ENCODE measurements at regions not wholly inside any gene's neighbourhood (a gene's known extent, or its start where the extent isn't known, plus 50 kb on each side); places are given as distances from the start of the nearest gene placed in this dataset.

DNA sequence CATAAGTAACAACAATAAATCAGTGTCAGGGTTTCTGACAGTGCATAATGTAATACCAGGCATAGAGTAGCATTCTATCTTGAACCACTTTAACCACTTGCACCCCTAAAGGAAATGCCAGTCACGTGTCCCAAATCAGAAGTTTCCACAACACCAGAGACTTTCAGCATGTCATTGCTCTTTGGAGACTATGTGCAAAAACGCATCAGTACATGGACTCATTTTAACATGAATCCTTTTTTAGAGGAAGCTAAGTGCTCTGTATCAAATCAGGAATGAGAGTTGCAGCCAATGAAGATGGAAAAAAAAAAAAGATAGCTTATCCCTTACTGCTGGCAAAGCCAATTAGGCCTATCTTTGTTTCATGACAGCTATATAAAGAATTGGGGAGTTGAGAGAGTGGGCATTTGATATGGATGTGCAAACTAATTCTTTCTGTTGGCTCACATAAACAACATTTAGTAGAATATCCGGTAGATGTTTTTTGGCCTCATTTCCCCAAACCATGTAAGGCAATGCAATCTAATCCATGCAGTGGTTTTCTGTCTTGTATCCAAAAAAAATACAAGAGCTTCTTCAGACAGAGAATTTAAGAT lies 353.1 kb downstream of the IRS1 start:
- DNase-seq (ENCODE audit: low read depth in 4 of 4, low spot score in 2 of 4) = no peak

DNA sequence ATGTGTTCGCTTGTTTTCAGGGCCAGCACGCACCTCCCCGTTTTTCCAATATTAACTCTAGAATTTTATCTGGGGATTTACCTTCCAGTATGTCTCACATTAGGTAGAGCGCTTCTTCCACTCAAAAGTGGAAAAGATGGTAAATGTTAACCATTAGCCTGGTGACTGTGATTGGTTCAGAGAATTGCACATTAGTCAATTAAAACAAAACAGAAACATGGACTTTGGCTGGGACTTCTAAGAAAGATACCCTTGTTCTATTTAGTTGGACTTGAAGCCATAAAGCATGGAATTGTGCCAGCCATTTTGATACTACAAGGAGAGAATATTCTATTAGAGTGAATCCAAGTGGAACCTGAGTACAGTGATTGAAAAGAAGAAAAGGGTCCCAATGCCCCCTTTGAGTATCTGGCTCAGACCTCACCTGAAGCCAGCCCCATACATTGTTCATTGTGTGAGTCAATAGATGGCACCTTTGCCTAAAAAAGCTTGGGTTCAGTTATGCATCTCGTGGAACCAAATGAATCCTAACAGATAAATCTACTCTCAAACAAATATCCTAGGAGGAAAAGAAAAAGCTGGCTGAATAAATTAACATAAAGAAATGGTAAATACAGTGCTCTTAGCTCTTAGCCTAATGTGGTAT lies 354.3 kb downstream of the IRS1 start:
- DNase-seq (ENCODE audit: low read depth in 4 of 4, low spot score in 2 of 4) = no peak

DNA sequence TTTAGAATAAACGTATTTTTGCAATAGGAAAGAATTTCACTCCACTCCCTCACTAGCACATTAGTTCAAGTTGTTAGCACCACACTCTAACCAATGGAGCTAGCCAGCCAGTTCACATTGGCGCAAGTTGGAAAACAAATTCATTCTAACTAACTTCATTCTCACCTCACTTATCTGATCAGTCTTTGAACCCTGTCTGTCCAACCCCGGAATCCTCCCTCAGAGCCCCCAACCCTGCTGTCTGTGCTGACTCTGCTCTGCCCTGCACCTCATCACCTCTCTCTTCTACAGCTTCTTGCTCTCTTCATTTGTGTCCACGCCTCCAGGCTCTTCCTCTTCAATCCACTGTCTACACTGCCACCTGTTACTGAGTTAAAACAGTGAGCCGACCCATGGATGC lies 356.5 kb downstream of the IRS1 start:
- no peak for DNase-seq (ENCODE audit: low read depth in 4 of 4, low spot score in 2 of 4)

GRCh38 chr2:226440127-226440918 lies 359.3 kb downstream of the IRS1 start:
- no peak for DNase-seq (ENCODE audit: low read depth in 4 of 4, low spot score in 2 of 4)

DNA sequence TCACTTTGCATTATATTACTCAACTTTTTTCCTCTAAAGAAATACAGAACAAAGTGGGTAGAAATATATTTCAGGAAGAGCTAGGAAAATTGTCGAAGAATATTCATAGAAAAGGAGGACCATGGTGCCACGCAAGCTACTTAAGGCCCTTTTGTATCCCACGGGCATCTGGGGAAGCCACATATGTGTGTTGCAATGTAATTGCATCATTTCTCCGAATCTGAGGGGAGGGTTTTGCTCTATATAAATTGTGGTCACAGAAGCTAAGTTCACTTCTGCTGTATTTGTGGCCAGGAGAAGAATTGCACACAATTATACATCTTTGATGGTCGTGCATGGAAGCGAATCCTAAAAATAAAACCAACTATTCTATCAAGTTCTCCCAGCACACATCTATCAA lies 360.3 kb downstream of the IRS1 start:
- DNase-seq (ENCODE audit: low read depth in 4 of 4, low spot score in 2 of 4) = no peak

DNA sequence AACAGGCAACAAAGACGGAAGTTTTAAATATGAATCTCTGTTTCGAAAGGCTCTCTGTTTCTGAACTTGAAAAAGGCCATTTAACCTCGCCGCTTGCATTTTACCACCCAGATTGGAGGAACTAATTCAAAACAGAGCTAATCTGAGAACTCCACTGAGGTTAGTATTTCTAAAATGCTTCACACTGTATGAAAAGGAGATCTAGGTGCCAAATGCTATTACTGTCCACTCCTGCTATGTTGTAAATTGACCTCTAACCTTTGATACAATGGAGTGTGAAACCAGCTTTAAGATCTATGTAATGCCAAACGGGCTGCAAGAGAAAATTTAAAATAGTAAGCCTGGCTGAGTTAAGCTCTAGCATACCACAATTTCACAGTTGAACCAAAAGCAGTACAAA lies 364.5 kb downstream of the IRS1 start:
- no peak for DNase-seq (ENCODE audit: low read depth in 4 of 4, low spot score in 2 of 4)

DNA sequence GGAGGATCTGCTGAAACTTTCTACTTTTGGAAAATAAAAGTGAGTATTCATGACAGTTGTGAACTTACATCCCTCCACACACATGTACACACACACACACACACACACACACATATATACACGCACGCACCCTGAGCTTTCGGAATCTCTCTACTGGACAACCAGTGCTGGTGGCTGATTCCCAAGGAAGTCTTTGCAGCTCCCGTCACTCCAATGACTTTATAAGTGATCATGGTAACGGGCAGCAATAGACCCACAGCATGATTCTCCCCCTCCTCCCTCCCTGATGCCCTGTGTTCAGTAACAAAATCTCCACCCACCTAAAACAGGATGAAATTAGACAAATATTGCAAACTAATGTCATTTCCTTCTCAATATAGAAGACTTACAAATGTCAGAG lies 364.9 kb downstream of the IRS1 start:
- DNase-seq (ENCODE audit: low read depth in 4 of 4, low spot score in 2 of 4) = no peak

DNA sequence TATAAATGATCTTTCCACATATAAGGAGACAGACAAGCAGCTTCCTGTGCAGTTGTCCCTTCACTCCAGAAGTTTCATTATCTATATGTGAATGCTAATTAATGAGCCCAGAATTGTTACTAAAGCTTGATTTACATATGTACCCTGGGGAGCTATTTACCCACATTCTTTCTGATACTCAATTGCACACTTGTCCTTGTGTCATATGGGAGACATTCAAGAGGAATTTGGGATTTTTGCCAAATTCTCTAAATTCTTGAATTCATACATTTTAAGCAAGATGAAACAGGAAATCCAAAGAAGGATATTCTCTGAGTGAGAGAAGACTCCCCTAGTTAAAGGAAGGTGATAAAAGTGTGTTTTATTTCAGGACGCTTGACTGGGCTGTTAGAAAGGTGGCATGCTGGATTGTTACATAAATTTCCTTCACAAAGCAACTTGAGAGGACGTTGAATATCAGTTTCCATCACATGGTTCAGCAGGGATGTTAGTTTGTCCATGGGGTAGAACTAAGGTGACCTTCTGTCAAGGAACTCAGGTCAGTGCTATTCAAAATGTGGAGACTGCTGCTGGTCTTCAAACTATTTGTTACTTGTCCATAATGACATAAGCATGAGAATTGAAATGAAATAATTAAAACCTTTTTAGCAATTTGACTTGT lies 368.2 kb downstream of the IRS1 start:
- no peak for DNase-seq (ENCODE audit: low read depth in 4 of 4, low spot score in 2 of 4)

- DNase-seq (ENCODE audit: low read depth in 4 of 4, low spot score in 2 of 4) = no peak
These were observed 370.1 kb downstream of the IRS1 start for GRCh38 chr2:226429476-226429875.

- no peak for DNase-seq (ENCODE audit: low read depth in 4 of 4, low spot score in 2 of 4)
These were observed 371.9 kb downstream of the IRS1 start for GRCh38 chr2:226427538-226428307.

DNA sequence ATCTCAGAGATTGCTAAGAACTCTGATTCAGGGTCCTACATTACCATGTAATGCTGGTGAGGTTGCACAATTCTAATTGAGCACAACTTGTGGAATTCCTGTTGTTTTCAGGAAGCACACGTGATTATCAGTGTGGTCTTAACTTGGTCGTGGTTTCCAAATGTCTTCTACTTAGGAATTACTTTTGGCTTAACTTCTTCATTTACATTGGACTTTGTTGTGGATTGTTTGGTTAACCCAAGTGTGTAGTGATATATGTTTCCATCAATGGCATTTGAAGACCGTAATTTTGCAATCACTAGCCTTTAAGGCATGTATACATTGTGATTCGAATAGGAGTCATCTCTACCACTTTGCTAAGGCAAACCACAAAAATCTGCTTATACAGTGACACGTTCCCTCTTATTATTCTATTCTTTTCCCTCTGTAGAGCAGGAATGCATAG lies 373.3 kb downstream of the IRS1 start:
- no peak for DNase-seq (ENCODE audit: low read depth in 4 of 4, low spot score in 2 of 4)

GRCh38 chr2:226424971-226425370 lies 374.6 kb downstream of the IRS1 start:
- no peak for DNase-seq (ENCODE audit: low read depth in 4 of 4, low spot score in 2 of 4)

- DNase-seq (ENCODE audit: low read depth in 4 of 4, low spot score in 2 of 4) = no peak
These were observed 376.1 kb downstream of the IRS1 start for GRCh38 chr2:226423498-226423960.

DNA sequence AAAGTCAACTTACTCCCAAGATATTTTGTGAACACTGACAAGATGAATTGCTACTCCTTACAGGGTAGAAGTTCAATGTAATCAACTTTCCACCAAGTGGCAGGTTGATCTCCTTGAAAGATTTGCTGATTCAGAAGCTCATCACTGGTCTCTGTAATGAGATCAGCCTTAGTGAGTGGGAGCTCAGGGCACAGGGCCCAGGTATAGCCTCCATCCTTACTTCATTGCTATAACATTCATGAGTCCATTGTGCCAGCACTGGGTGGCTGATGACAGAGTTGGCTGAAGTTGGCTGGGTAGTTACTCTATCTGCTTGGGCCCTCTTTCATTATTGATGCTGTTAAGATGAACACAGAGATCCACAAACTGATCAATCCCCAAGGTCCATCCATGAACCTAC lies 379.0 kb downstream of the IRS1 start:
- DNase-seq (ENCODE audit: low read depth in 4 of 4, low spot score in 2 of 4) = no peak

DNA sequence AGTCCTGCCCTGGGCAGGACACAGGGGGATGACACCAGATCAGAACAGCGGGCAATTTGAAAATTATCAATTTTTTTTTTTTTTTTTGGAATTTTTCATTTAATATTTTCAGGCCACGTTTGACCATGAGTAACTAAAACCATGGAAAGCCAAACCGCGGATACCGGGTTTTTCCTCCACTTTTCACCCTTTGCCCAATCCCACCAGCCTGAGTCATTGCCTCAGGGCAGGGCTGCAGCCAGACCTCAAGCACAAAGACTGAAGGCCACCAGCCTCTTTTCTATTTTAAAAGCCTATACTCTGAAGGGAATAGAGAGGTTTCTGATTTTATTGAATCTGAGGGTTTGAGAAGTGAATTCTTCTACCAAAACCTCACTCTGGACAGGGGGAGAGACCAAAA lies 381.1 kb downstream of the IRS1 start:
- DNase-seq (ENCODE audit: low read depth in 4 of 4, low spot score in 2 of 4) = no peak

DNA sequence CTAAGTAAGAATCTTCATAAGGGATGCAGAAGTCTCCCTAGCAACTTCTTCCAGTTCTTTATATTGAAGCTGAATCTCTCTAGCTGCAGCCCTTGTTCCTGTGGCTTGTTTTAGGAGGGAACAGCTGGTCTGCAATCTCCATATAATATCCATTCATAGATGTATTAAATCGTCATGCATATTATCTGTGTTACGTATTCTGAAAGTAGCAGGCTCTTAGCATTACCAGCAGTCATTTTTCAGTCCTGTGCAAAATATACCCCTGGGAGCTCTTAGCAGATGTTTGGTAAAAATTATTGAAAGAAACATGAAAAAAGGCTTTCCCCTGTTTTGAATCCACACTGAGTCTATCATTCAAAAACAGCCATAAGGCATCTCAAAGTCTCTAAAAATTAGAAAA lies 385.3 kb downstream of the IRS1 start:
- DNase-seq (ENCODE audit: low read depth in 4 of 4, low spot score in 2 of 4) = no peak

DNA sequence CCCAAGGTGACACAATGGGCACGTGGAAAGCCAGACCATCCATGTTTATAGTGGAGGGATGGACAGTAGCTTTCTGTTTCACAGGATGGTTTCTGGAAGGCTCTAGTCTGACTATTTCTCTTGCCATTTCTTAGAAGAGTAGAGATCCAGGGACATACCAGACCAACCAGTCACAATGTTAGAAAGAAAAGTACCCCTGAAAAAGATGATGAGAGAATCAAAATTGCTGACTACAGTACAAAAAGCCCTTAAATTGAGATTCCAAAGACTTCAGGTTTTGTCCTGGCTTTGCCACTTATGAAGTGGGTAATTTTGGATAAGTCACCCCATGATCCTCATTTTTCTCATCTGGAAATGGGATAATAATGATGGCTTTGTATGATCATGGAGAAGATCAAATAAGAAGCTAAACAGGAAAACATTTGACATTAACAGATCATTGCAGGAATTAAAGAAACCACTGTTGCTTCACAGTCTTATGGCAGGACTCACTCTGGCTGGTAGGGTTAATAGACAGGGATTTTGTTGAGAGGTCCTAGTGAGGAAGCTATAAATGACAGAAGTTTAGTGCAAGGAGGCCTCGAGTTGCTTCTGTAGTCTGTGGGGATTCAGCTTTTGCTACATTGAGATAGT lies 386.0 kb downstream of the IRS1 start:
- DNase-seq (ENCODE audit: low read depth in 4 of 4, low spot score in 2 of 4) = no peak

DNA sequence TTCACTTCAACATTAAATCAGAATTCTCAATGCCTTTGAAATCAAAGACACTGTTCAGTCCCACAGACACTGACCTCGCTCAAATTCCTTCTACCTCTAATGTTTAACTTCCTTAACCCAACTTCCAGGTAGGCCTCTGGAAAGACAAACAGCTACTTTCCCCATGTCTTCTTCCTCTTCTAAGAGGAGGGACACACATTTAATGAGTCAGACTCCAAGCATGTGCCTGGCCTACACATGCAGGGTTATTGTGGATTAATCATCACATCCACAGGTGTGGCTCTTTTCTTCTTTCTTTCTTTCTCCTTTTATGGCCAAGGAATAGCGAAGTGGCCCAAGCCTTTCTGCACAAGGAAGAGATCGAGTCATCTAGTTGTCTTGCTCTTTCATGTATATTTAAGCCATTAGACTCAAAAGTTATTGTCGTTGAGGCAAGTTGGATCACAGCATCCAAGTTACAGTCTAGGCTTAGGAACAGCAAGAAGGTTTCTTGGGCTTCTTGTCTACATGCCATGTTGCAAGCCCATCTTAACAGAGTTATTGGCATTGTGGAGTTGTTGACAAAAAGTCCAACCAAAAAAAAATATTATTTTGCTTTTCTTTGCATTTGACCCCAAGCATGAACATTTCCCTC lies 387.8 kb downstream of the IRS1 start:
- no peak for DNase-seq (ENCODE audit: low read depth in 4 of 4, low spot score in 2 of 4)

DNA sequence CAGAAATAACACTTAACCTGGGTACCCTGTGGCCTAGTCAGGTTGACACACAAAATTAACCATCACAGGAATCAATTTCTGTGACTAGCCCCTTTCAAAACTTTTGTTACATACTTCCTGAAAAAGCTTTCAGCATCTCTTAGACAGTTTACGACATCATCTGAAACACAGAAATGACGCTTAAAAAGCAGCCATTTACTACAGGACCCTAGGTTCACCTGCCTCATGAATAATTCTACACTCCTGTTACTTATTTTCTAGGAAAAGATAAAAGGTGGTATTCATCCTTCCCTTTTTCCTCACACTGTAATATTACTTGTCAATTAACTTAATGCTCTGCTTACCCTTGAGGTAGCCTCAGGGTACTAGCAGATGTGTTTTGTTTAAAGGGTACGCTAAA lies 388.4 kb downstream of the IRS1 start:
- no peak for DNase-seq (ENCODE audit: low read depth in 4 of 4, low spot score in 2 of 4)

All from left renal cortex interstitium (tissue), 4 donors.